ENCODE measurements at regions not wholly inside any gene's neighbourhood (a gene's known extent, or its start where the extent isn't known, plus 50 kb on each side); places are given as distances from the start of the nearest gene placed in this dataset.

GRCh38 chr15:95120595-95120994 lies 889.2 kb downstream of the MCTP2 start:
- Histone ChIP-seq H3K4me3 (replicated peaks in 1 of 4; ENCODE audit: control extremely low read depth in 1 of 4, insufficient read depth in 1 of 4, low read depth in 3 of 4, low read length in 4 of 4) (no peak overlapping the region), H3K4me1 (ENCODE audit: control insufficient read depth, extremely low read depth, insufficient read depth, low read length) (no peaks in the 10 kb centered on the region), H3K36me3 (ENCODE audit: control insufficient read depth, insufficient read depth, low read length) (no peaks in the 10 kb centered on the region), H3K4me2 (ENCODE audit: extremely low read depth, insufficient read depth, low read length) (no peak overlapping the region), H3K9ac (ENCODE audit: insufficient read depth, low read length) (no peak overlapping the region), H3K9me3 (ENCODE audit: control insufficient read depth, insufficient read depth, low read depth, low read length) (no peaks in the 10 kb centered on the region), H3K27me3 (ENCODE audit: control insufficient read depth, insufficient read depth, low read length) (no peaks in the 10 kb centered on the region), H4K20me1 (ENCODE audit: control insufficient read depth, extremely low read depth, insufficient read depth, low read length) (no peaks in the 10 kb centered on the region), H2AFZ (ENCODE audit: low read length) (no peak overlapping the region), H3K27ac (ENCODE audit: insufficient read depth, low read length) (no peak overlapping the region), H3K79me2 (ENCODE audit: control insufficient read depth, insufficient read depth, low read length) (no peaks in the 10 kb centered on the region)
- no peak for DNase-seq (ENCODE audit: low read depth in 2 of 2)
- no peak for TF ChIP-seq EZH2 (IDR thresholded peaks at IDR 0.05; ENCODE audit: low read length, missing control alignments)

- no peaks in the 10 kb centered on the region for H4K20me1 ChIP-seq (ENCODE audit: control insufficient read depth, extremely low read depth, insufficient read depth, low read length)
- H3K4me1 ChIP-seq (ENCODE audit: control insufficient read depth, extremely low read depth, insufficient read depth, low read length) = no peaks in the 10 kb centered on the region
- H3K27ac ChIP-seq (ENCODE audit: insufficient read depth, low read length) = no peak overlapping the region
- H2AFZ ChIP-seq (ENCODE audit: low read length) = no peak overlapping the region
- no peak overlapping the region for H3K4me3 ChIP-seq (replicated peaks in 1 of 4; ENCODE audit: control extremely low read depth in 1 of 4, insufficient read depth in 1 of 4, low read depth in 3 of 4, low read length in 4 of 4)
- no peaks in the 10 kb centered on the region for H3K36me3 ChIP-seq (ENCODE audit: control insufficient read depth, insufficient read depth, low read length)
- no peak overlapping the region for H3K9ac ChIP-seq (ENCODE audit: insufficient read depth, low read length)
- H3K9me3 ChIP-seq (ENCODE audit: control insufficient read depth, insufficient read depth, low read depth, low read length) = no peaks in the 10 kb centered on the region
- DNase-seq (ENCODE audit: low read depth in 2 of 2) = no peak
- H3K27me3 ChIP-seq (ENCODE audit: control insufficient read depth, insufficient read depth, low read length) = no peaks in the 10 kb centered on the region
- TF ChIP-seq CTCF (conservative IDR thresholded peaks at IDR 0.05 in 1 of 2, IDR thresholded peaks at IDR 0.05 in 1 of 2; ENCODE audit: low read depth in 1 of 2, low read length in 2 of 2) (no peak), EZH2 (IDR thresholded peaks at IDR 0.05; ENCODE audit: low read length, missing control alignments) (no peak)
- H3K4me2 ChIP-seq (ENCODE audit: extremely low read depth, insufficient read depth, low read length) = no peak overlapping the region
- no peaks in the 10 kb centered on the region for H3K79me2 ChIP-seq (ENCODE audit: control insufficient read depth, insufficient read depth, low read length)
Measured at GRCh38 chr15:95121191-95121590, 889.8 kb downstream of the MCTP2 start.

GRCh38 chr15:95125803-95126202 lies 894.4 kb downstream of the MCTP2 start:
- no peaks in the 10 kb centered on the region for H4K20me1 ChIP-seq (ENCODE audit: control insufficient read depth, extremely low read depth, insufficient read depth, low read length)
- H3K27me3 ChIP-seq (ENCODE audit: control insufficient read depth, insufficient read depth, low read length) = no peaks in the 10 kb centered on the region
- no peak overlapping the region for H3K27ac ChIP-seq (ENCODE audit: insufficient read depth, low read length)
- no peak overlapping the region for H3K4me2 ChIP-seq (ENCODE audit: extremely low read depth, insufficient read depth, low read length)
- TF ChIP-seq CTCF (conservative IDR thresholded peaks at IDR 0.05 in 1 of 2, IDR thresholded peaks at IDR 0.05 in 1 of 2; ENCODE audit: low read depth in 1 of 2, low read length in 2 of 2) (no peak), EZH2 (IDR thresholded peaks at IDR 0.05; ENCODE audit: low read length, missing control alignments) (no peak)
- H2AFZ ChIP-seq (ENCODE audit: low read length) = no peak overlapping the region
- H3K4me3 ChIP-seq (replicated peaks in 1 of 4; ENCODE audit: control extremely low read depth in 1 of 4, insufficient read depth in 1 of 4, low read depth in 3 of 4, low read length in 4 of 4) = no peak overlapping the region
- H3K9me3 ChIP-seq (ENCODE audit: control insufficient read depth, insufficient read depth, low read depth, low read length) = no peaks in the 10 kb centered on the region
- no peak for DNase-seq (ENCODE audit: low read depth in 2 of 2)
- no peak overlapping the region for H3K9ac ChIP-seq (ENCODE audit: insufficient read depth, low read length)
- H3K79me2 ChIP-seq (ENCODE audit: control insufficient read depth, insufficient read depth, low read length) = no peaks in the 10 kb centered on the region
- no peaks in the 10 kb centered on the region for H3K36me3 ChIP-seq (ENCODE audit: control insufficient read depth, insufficient read depth, low read length)
- H3K4me1 ChIP-seq (ENCODE audit: control insufficient read depth, extremely low read depth, insufficient read depth, low read length) = no peaks in the 10 kb centered on the region

All from fibroblast of lung (primary cell).